ENCODE measurements at regions not wholly inside any gene's neighbourhood (a gene's known extent, or its start where the extent isn't known, plus 50 kb on each side); places are given as distances from the start of the nearest gene placed in this dataset.

DNA sequence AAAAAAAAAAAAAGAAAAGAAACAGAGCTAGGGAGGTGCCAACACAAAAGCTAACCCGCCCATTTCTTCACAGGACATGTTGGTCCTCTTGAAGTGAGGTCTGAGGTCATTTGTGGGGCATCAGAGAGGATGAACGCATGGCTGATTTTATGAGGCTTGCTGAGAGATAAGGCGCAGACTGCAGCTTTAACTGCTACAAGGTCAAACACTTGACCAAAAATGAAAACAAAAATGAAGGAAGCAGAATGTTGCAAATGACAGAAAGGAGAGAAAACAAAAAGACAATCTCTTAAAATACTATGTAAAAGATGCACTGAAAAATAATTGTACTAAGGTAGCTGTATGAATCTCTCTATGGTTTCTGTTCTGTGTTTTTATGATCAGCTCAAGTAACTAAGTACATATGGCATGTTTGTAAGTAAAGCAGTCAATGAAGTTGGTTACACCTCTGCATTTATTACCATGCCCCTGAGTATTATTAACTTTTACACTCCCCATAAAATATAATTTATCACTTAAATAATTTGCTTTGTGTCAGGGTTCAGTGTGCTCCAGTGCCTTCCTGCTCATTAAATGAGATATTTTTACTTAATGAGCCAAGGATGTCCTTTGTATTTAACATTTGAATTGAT is 249.1 kb upstream of the NR5A2 start:
- intact Hi-C loops (cut with micrococcal nuclease; ENCODE audit: unreplicated experiment) (no loop called here), in situ Hi-C loops (cut with HindIII; ENCODE audit: extremely low pct_ligation_motif_present, low pct_unique_long_range_greater_than_20kb) (no loop called here)
- CTCF ChIA-PET (ENCODE audit: low intra/inter-chr PET ratio, low total read pairs) = no interaction called here
- Histone ChIP-seq H3K27me3 (ENCODE audit: control insufficient read depth in 1 of 2, insufficient read depth in 2 of 2, low read length in 2 of 2) (no peaks in the 10 kb centered on the region), H3K36me3 (replicated peaks in 1 of 2; ENCODE audit: control insufficient read depth in 1 of 2, insufficient read depth in 2 of 2, low read length in 2 of 2) (no peaks in the 10 kb centered on the region), H3K9ac (ENCODE audit: insufficient read depth, low read depth, low read length) (no peak overlapping the region), H3K79me2 (ENCODE audit: insufficient read depth, low read length) (no peaks in the 10 kb centered on the region), H3K27ac (ENCODE audit: extremely low read length, insufficient read depth, low read length) (no peak overlapping the region), H4K20me1 (ENCODE audit: insufficient read depth, low read length) (no peaks in the 10 kb centered on the region), H2AFZ (ENCODE audit: low read length) (no peak overlapping the region), H3K9me3 (ENCODE audit: low read length) (no peaks in the 10 kb centered on the region), H3K4me2 (ENCODE audit: low read depth, low read length) (no peak overlapping the region), H3K4me3 (replicated peaks in 1 of 3; ENCODE audit: insufficient read depth in 1 of 3, low read depth in 2 of 3, low read length in 3 of 3) (no peak overlapping the region), H3K4me1 (ENCODE audit: insufficient read depth, low read length) (no peaks in the 10 kb centered on the region)
- FAIRE-seq = no peak
- WGBS (ENCODE audit: low lambda C conversion rate) = 5% methylated on average over 3 of the region's 3 CpGs
- DNase-seq (ENCODE audit: low spot score) = no peak
- POLR2A ChIA-PET = no interaction called here
- no TSS peak for BruUV-seq (replicated peaks)
- TF ChIP-seq PAX8 (CRISPR knock-in tag; IDR thresholded peaks at IDR 0.05; ENCODE audit: borderline replicate concordance) (no peak), ZNF235 (CRISPR knock-in tag; IDR thresholded peaks at IDR 0.05; ENCODE audit: borderline replicate concordance) (no peak), PAWR (CRISPR knock-in tag; IDR thresholded peaks at IDR 0.05; ENCODE audit: borderline replicate concordance) (no peak), ZFP90 (CRISPR knock-in tag; IDR thresholded peaks at IDR 0.05; ENCODE audit: borderline replicate concordance) (no peak), ZSCAN30 (CRISPR knock-in tag; IDR thresholded peaks at IDR 0.05) (no peak), ZNF224 (CRISPR knock-in tag; IDR thresholded peaks at IDR 0.05) (no peak)
- TF ChIP-seq, protein P1, sequence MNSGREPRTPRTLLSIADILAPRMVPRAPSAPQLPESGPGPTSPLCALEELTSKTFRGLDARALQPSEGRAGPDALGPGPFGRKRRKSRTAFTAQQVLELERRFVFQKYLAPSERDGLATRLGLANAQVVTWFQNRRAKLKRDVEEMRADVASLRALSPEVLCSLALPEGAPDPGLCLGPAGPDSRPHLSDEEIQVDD (CRISPR knock-in tag; IDR thresholded peaks at IDR 0.05; ENCODE audit: borderline replicate concordance) = no peak
- TF ChIP-seq, protein P2, sequence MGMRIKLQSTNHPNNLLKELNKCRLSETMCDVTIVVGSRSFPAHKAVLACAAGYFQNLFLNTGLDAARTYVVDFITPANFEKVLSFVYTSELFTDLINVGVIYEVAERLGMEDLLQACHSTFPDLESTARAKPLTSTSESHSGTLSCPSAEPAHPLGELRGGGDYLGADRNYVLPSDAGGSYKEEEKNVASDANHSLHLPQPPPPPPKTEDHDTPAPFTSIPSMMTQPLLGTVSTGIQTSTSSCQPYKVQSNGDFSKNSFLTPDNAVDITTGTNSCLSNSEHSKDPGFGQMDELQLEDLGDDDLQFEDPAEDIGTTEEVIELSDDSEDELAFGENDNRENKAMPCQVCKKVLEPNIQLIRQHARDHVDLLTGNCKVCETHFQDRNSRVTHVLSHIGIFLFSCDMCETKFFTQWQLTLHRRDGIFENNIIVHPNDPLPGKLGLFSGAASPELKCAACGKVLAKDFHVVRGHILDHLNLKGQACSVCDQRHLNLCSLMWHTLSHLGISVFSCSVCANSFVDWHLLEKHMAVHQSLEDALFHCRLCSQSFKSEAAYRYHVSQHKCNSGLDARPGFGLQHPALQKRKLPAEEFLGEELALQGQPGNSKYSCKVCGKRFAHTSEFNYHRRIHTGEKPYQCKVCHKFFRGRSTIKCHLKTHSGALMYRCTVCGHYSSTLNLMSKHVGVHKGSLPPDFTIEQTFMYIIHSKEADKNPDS (CRISPR knock-in tag; IDR thresholded peaks at IDR 0.05) = no peak
- ATAC-seq = no peak
